Forelimb muscle (tissue), 1 donor: ENCODE measurements at regions not wholly inside any gene's neighbourhood (a gene's known extent, or its start where the extent isn't known, plus 50 kb on each side); places are given as distances from the start of the nearest gene placed in this dataset.

ENCODE experiments used
- DNase-seq: peaks from one replicate; pipeline ENCODE4 v3.0.0-alpha.2; 2013; ENCODE audit warnings: low read depth

DNA sequence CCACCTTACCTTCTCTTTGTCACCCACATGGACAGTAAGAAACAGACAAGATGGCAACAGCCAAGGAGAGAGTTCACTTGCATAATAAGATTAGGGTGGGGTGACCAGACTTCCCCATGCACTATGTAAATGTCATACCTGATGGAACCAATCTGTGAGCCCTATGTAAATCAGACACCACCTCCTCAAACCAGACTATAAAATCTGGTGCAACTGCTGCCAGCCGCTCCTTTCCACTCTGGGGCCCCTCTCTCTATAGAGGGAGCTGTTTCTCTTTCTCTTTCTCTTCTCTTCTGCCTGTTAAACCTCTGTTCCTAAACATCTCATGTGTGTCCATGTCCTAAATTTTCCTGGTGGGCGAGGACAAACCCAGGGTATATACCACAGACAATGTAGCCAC lies 405.5 kb upstream of the CNTN4 start:
- no peak for DNase-seq

DNA sequence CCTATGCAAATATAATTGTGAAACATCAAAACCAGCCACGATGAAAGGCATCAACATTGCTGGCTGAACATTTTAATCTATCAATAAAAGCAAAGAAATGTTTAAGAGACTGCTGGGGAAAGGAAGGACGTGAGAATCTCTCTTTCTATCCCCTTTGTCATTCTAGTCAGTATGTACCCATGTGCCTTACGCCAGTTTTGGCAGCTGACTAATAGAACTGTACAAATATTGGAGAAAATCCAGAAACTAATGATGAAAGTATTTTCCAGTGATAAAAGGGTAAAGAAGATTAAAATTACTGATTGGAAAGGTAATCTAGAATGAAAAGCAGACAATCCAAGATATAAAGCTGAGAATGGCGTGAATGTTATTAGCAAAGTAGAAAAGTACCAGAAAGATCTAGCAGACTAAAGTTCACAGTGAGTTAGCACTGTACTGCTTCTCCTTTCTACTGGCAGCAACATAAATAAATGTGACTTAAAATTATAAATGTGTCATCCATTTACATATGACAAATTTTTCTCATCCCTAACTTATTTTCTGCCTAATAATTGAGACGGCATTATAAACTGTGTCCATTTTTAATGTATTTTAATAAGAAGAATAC lies 401.9 kb upstream of the CNTN4 start:
- no peak for DNase-seq

DNA sequence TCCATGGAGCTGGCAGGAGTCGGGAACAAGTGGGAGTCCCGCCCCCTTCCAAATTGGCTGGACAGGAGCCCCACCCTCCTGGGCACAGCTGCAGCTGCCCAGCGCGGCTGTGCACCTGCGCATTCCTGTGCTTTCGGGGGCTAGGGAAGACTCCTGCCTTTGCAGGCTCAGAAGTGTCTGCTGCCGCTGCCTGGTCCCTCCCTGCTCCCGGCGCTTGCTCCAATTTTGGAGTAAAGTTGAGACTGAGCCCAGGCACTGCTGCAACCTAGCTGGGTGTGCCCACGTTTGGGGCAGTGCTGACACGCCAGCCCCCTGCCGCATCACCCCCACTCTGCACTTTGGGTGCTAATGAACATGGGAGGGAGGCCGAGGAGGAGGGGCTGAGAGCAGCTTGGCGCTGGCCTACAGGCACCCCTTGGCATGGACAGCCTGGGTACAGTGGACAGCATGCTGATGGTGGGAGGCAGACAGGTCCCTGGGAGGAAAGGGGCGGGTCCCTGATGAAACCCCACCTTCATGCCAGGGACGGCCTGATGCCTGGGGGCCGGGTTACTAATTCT lies 399.2 kb upstream of the CNTN4 start:
- no peak for DNase-seq

DNA sequence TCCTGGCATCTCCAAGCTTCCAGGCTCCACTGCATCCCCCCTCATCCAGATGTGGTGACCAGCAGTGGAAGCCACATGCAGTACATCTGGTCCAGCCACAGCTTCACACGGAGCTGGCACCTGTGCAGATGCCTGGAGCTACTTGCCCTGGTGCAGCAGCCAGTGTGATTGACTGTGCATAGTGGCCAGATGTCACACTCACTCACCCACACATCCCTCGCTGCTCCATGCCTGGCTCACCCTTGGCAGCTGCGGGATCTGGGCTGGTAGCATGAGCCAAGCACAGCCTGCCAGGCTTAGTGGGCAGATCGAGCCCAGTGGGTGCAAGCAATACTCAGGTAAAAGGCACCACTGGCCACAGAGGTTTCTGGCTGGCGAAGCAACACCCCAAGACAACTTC lies 398.0 kb upstream of the CNTN4 start:
- no peak for DNase-seq

DNA sequence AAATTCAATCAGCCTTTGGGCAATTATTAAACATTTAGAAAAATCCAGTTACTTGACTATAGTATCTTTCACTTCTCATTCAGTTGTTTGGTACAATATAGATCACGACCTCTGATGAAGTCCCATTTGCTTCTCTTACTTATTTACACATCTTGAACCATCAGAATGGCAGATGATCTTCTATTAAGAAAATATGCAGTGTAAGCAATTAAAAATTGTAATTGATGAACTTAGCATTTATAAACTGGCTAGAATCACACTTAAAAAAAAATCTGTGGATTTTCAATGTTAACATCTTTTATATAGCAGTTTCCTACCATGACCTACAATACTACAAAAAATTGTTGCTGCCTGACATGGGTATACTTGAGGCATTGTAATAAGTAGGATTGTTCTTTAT lies 395.5 kb upstream of the CNTN4 start:
- no peak for DNase-seq

DNA sequence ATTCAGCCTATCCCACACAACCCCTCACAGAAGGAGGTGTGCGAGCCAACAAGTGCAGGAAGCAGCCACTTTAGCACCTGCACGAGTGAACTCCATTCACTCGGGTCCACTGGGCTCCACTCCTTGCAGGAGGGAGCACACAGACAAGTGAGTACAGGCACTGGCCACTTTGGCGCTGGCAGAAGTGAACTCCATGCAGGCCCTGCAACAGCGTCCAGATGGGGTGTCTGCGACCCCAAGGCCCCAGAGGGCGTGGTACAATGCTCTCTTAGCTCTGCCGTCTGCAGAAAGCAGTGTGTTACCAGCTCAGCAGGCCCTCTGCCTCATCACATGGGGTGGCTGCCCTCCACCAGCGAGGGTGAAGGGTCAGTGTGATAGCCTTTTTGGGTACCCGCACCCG lies 388.0 kb upstream of the CNTN4 start:
- DNase-seq: no peak

DNA sequence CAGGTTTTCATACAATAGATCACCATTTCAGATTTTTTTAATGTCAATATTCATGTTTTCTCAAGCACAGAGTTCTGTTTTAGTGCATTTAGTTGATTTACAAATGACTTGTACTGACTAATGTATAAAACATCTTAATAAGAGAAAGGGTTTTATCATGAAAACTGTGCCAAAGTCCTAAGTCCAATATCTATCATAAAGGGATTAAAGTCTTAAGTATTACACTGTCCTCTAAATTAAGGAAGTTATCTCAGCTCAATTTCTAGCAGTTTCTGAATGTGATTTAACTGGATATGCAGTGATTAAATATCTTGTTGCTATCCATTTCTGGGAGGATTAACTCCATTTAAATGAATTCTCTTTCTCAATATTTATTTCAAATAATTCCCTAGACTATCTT lies 381.1 kb upstream of the CNTN4 start:
- no peak for DNase-seq

DNA sequence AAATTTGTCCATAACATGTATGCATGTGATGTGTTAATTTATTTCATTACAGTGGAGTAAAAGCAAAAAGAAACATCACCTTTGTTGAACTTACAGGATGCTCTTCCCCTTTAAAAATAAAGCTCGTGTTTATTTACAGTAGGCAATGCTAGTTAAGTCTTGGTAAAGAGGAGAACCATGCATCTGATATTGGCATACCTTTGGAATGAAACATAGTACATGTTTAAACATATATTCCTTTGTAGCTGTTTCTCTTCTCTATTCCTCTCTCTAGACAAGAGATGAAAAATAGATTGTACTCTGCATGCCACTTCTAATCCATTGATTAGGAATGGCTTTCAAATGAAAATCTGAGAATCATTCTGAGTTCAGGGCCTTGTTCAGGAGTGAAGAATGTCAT lies 374.9 kb upstream of the CNTN4 start:
- DNase-seq: no peak

DNA sequence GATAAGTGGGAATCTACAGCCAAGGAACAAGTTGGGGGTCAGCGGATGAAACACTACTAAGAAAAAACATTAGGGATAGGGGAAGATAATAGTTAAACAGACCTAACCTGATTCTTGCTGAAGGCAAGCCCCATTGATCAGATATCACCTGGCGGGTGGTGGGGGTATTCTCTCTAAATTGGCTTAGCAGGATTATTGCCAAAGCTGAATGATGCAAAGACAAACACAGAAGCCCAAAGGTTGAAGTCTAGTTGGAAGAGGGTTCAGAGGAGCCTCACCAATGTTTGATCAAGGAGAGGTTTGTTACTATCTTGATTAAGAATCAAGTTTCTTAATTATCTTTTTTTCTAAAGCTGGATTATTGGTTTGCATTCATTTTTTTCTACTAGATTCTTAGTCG lies 371.9 kb upstream of the CNTN4 start:
- DNase-seq: no peak

DNA sequence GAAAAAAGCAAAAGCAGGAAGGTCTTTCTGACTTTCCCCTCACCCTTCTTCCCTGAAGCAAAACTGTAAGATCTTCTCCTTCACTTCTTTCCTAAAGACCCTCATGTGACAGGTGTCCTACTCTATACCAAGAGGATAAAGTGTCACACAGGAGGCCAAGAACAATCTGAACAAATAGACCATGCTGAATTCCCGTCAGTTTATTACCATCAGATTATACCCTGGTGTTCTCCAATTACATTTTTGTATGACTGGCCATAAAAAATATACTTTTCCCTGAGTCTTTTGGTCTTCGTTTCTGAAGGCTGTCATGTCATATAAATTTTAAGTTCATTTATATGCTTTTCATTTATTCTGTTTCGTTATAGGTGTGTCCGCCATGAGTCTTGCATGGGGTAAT lies 371.4 kb upstream of the CNTN4 start:
- no peak for DNase-seq

DNA sequence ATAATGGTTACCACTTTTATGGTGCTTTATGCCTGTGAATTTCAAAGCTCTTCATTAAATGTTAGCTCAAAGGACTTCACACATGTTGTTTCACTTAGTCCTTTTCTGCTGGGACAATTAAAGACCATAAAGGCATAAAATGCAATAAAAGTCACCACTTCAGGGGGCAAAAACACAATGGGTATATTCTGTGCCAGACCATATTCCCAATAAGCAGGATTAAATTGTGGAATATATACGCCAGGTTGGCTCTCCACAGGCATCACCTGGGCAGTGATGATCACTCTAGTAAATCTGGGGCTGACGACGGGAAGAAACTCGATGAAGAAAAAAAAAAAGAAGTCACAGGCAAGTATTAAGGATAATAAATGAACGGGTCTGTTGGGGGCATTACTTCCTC lies 370.2 kb upstream of the CNTN4 start:
- no peak for DNase-seq

DNA sequence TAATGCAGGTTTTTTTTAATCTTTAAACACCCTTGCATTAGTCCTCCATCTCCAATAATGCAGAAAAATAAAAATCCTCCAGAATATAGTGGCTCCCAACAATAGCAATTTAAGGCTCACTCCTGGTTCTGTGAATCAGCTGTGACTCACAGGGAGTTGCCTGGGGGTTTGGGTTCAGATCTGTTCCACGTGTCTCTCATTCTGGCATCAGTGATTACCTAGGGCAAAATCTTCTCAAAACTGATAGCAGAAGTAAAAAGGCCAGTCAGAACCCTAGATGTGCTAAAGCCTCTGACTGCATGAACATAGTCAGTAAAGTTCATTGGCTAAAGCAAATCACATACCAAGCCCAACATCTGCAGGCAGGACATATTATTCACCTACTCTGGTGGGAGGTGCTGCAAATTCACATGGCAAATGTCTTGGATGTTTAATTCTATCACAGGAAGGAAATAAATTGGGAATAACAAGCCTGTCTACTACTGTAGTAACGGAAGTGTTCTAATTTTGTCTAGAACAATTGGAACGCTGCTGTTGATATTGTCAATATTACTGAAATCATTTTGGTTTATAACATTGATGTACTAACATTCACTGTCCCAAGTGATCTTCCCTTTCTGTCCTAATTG lies 364.1 kb upstream of the CNTN4 start:
- DNase-seq: no peak

DNA sequence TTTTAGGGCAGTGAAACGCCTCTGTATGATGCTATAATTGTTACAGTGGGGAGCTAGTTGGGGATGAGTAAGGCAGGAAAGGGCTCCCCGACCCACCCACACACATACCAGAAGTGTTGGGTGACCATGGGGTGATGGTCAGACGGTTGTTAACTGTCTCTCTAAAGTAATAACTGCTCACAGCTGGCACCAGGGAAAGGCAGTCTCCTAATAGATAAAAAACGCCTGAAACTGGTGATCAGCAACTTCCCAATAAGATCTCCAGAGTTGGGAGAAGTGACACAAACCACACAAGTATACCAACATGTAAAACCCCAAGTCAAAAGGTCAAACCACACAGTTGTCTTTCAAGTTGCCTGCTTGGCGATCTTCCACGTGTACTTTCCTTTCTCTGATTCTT lies 346.5 kb upstream of the CNTN4 start:
- no peak for DNase-seq

DNA sequence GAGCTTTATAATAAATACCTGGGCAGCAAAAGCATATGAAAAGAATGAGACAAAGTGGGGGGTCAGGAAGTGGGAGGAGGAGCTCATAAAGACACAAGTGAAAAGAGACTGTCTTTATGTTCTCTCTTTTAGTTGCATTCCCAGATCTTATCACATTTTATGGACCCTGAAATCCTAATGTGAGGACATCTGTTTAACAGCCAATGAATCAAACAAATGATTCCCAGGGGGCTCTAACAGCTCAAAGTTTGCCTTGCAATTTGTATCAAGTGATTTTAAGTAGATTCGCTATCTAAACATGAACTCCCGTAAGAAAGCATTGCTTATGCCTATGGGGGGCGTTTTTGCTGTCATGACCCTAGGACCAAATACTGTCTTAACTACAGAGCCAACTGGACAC lies 332.3 kb upstream of the CNTN4 start:
- no peak for DNase-seq

DNA sequence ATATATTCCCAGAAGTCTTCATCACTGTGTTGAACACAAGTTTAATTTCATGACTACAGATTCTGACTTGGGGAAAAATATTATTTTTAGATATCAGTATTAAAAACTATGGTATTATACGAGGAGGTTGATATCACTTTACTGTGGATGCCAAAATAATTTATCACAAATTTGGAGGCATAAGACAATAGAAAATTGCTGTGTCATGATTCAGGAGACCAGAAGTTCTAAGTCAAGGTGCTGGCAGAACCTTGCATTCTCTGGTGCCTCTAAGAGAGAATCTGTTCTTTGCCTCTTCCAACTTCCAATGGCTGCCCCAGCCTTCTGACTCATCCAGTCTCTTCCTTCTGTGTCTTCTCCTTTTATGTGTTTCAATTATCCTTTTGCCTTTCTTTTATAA lies 325.0 kb upstream of the CNTN4 start:
- no peak for DNase-seq

DNA sequence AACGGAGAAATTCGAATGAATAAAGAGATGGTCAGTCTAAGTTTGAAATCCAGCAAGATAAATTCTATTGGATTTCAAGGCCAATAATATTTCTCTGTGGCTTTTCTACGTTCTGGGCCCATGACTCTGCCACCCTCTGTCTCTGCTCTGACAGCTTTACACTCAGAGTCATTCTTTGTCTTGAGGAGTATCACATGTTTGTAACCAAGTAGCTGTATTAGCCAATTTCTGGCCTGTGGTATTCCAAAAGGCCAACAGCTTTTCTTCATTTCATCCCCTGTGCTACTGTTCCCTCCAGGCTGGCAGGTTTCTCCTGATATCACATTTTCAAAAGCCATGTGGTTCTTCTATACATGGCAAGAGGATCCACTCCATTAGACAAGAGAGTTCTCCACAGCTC lies 324.1 kb upstream of the CNTN4 start:
- no peak for DNase-seq

DNA sequence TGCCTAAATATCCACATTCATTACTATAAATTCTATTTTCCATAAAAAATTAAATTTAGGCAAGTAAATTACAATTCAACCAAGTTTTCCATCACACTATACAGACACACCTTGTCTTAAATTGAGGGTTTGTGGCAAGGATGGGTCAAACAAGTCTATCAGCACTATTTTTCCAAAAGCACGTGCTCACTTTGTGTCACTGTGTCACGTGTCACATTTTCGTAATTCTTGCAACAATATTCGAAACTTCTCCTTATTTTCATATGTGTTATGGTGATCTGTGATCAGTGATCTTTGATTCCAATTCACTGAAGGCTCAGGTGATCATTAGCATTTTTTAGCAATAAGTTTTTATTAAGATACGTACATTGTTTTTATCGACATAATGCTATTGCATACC lies 323.3 kb upstream of the CNTN4 start:
- no peak for DNase-seq

DNA sequence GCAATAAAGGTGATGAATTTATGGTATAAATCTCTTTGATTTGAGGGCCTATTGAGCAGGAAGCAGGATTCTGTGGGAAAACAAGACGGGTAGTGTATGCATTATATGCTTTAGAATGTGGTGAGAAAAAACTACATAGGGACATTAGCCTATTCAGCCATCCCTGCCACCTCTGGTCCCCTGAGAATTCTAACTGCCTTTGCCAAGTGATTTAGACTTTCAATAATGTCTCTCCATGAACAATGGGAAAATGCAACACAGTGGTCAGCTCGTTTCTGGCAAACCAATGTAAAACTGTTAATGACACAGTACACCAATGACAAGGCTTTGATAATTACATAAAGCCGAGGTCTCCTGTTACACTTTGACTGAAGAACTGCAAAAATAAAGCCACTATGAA lies 314.7 kb upstream of the CNTN4 start:
- no peak for DNase-seq

DNA sequence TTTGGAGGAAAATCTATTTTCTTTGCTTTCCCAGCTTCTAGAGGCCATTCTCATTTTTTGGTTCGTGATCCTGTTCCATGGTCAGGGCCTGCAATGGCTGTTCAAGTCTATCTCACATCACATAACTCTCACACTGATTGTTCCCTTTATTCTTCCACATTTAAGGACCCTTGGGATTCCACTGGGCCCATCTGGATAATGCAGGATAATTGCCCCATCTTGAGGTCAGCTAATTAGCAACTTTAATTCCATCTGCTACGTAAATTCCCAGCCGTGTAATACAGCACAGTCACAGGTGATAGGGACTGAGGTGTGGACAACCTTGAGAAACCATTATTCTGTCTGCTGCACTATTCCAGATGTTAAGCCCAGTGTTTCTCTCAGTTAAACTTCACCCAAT lies 311.6 kb upstream of the CNTN4 start:
- DNase-seq: no peak

DNA sequence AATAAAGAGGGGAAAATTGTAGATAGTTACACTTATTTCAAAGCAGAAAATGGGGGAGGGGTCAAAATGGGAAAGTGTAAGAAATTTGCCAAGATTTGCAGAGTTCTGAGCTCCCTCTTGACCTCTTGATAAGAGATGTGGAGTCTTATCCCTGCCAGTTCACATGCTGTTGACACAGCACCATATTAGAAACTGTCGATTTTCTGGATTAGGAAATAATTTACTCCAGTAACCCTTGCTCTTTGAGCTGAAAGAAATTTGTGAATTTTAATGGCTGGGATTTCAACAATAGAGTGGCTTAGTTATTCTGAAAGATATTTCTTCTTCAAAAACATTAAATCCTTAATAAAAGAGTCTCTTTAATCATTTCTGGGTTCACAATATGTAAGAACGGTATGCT lies 306.2 kb upstream of the CNTN4 start:
- no peak for DNase-seq

DNA sequence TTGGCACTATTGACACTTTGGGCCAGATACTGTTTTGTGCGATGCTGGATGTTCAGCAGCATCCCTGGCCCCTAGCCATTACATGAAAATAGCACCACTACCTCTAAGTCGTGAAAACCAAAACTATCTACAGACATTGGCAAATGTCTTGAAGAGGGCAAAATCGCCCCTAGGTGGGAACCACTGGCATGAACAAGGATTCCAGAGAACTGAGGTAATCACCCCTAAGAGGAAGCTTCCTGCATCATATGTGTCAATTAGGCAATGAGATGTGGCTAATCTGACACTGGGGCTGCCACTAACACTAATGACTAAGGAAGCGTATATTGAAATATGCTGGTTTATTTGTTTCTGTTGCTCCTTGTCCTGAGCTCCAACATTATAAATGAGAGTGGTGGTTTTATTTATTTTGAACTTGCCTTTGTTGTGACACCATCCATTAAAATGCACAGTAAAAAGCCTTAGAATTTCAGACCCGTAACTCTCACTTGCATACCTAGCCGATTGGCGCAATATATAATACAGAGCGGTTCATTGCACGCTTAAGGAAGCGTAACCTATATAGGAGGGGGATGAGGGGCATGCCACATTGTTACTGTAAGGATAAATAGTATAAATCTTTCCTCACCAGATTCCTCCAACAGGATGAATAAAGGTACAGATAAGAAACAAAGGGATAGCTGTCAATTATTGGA lies 299.8 kb upstream of the CNTN4 start:
- DNase-seq: no peak

DNA sequence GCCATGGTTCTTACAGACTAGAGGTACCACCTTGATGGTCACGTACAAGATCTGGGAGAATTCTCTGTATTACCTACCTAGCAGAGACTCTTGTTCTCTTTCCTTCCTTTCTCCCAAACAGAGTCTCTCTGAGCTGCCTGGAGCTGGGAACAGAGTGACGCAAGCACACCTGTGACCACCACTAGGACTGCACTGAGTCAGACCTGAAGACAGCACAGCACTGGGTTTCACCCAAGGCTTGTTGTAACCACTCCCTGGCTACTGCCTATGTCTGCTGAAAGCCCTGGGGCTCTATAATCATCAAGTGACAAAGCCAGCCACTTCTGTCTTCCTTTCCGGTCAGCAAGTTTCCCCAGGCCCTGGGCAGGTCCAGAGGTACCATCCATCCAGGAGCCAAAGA lies 293.3 kb upstream of the CNTN4 start:
- no peak for DNase-seq

DNA sequence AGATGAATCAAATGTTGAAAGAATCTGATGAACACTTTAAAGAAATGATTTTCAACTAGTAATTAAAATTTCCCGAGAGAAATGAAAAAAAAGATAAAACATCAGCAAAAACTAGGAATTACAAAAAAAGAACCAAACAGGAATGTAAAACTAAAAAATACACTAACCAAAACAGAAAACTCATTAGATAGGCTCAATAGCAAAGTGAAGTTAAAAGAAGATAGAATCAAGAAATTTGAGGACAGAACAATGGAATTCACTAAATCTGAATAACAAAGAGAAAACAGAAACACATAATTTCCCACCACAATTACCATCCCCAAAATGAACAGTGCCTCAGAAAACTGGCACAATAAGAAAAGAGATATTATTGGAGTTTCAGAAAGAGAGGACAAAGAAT lies 290.1 kb upstream of the CNTN4 start:
- DNase-seq: no peak
